GM12865 (cell line): ENCODE measurements at regions not wholly inside any gene's neighbourhood (a gene's known extent, or its start where the extent isn't known, plus 50 kb on each side); places are given as distances from the start of the nearest gene placed in this dataset.

ENCODE experiments used
- DNase-seq: peaks from one replicate; pipeline ENCODE4 v3.0.0; 2010; ENCODE audit warnings: low read depth
- H3K4me3 ChIP-seq: 2 replicates; pipeline ENCODE4 v1.5.1; 2011; ENCODE audit warnings: mild to moderate bottlenecking, low read depth, low read length, control low read depth
- CTCF ChIP-seq: IDR thresholded peaks from 2 replicates; pipeline ENCODE4 v1.5.1; 2011; ENCODE audit warnings: low read length, control low read depth, low read depth, inconsistent platforms; ENCODE audit not compliant: insufficient read depth; ENCODE audit errors: missing control alignments

GRCh38 chrX:5644776-5645175, 583.9 kb downstream of the NLGN4X start:
- H3K4me3 ChIP-seq: no peak overlapping the region
- DNase-seq: no peak
- TF ChIP-seq CTCF: no peak

- no peak for DNase-seq
- no peak overlapping the region for H3K4me3 ChIP-seq
- TF ChIP-seq CTCF: no peak
These were observed 588.6 kb downstream of the NLGN4X start for GRCh38 chrX:5640071-5640470.

- DNase-seq: no peak
- TF ChIP-seq CTCF: no peak
- H3K4me3 ChIP-seq: no peak overlapping the region
These were observed 590.1 kb downstream of the NLGN4X start for GRCh38 chrX:5638572-5638971.

- no peak for TF ChIP-seq CTCF
- no peak for DNase-seq
These were observed 595.8 kb downstream of the NLGN4X start for GRCh38 chrX:5632887-5633286.

GRCh38 chrX:5632061-5632614, 596.5 kb downstream of the NLGN4X start:
- DNase-seq: no peak
- TF ChIP-seq CTCF: no peak

More at GRCh38 chrX:5632887-5633286, 595.8 kb downstream of the NLGN4X start:
- H3K4me3 ChIP-seq: no peak overlapping the region

GRCh38 chrX:5617666-5618065, 611.0 kb downstream of the NLGN4X start:
- no peak for DNase-seq
- no peak for TF ChIP-seq CTCF

More at GRCh38 chrX:5632061-5632614, 596.5 kb downstream of the NLGN4X start:
- H3K4me3 ChIP-seq: no peak overlapping the region

GRCh38 chrX:5595570-5595969, 633.1 kb downstream of the NLGN4X start:
- no peak overlapping the region for H3K4me3 ChIP-seq
- no peak for DNase-seq
- no peak for TF ChIP-seq CTCF

More at GRCh38 chrX:5617666-5618065, 611.0 kb downstream of the NLGN4X start:
- no peak overlapping the region for H3K4me3 ChIP-seq
